ENCODE measurements at regions not wholly inside any gene's neighbourhood (a gene's known extent, or its start where the extent isn't known, plus 50 kb on each side); places are given as distances from the start of the nearest gene placed in this dataset.

DNA sequence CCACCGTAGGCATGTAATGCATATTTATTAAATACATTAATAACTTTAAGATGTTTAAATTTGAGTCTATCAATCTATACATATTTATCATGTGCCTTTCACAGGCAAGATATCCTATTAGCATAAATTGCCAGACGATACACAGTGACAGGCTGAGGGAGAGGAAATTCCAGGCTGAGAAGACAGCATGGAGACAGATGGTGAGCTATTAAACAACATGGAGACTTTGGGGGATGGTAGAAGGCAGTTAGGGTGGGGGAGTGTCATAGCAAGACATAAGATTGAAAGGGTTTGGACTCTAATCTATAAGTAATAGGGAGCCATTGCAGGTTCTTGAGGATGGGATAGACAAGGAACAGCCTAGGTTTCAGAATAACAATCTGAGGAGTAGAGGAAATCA, 138.5 kb downstream of the NXPE2 start:
- Histone ChIP-seq H3F3A (ENCODE audit: insufficient read depth) (no peaks in the 10 kb centered on the region), H3K4me2 (ENCODE audit: low read depth, low read length, poor library complexity, severe bottlenecking) (no peak overlapping the region), H3K27me3 (ENCODE audit: low read length) (no peaks in the 10 kb centered on the region), H3K79me2 (ENCODE audit: insufficient read depth, low read length) (no peaks in the 10 kb centered on the region), H3K36me3 (ENCODE audit: low read length) (no peaks in the 10 kb centered on the region), H3K9ac (ENCODE audit: low read length) (no peak overlapping the region), H3K4me3 (ENCODE audit: insufficient read depth, low read length, poor library complexity, severe bottlenecking) (no peak overlapping the region), H3K27ac (ENCODE audit: low read depth, low read length) (no peak overlapping the region), H4K20me1 (ENCODE audit: low read depth, low read length) (no peaks in the 10 kb centered on the region), H3K9me2 (replicated peaks; ENCODE audit: insufficient read depth, low read length) (no peaks in the 10 kb centered on the region), H3K9me3 (ENCODE audit: insufficient read depth, low read length) (no peaks in the 10 kb centered on the region), H2AFZ (ENCODE audit: low read depth, low read length, severe bottlenecking) (no peak overlapping the region)
- TF ChIP-seq, protein P1, sequence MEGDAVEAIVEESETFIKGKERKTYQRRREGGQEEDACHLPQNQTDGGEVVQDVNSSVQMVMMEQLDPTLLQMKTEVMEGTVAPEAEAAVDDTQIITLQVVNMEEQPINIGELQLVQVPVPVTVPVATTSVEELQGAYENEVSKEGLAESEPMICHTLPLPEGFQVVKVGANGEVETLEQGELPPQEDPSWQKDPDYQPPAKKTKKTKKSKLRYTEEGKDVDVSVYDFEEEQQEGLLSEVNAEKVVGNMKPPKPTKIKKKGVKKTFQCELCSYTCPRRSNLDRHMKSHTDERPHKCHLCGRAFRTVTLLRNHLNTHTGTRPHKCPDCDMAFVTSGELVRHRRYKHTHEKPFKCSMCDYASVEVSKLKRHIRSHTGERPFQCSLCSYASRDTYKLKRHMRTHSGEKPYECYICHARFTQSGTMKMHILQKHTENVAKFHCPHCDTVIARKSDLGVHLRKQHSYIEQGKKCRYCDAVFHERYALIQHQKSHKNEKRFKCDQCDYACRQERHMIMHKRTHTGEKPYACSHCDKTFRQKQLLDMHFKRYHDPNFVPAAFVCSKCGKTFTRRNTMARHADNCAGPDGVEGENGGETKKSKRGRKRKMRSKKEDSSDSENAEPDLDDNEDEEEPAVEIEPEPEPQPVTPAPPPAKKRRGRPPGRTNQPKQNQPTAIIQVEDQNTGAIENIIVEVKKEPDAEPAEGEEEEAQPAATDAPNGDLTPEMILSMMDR (IDR thresholded peaks at IDR 0.05; ENCODE audit: insufficient read depth, low read length, poor library complexity, severe bottlenecking) = no peak
- no peak for TF ChIP-seq EZH2phosphoT487 (conservative IDR thresholded peaks at IDR 0.05; ENCODE audit: low read length)

DNA sequence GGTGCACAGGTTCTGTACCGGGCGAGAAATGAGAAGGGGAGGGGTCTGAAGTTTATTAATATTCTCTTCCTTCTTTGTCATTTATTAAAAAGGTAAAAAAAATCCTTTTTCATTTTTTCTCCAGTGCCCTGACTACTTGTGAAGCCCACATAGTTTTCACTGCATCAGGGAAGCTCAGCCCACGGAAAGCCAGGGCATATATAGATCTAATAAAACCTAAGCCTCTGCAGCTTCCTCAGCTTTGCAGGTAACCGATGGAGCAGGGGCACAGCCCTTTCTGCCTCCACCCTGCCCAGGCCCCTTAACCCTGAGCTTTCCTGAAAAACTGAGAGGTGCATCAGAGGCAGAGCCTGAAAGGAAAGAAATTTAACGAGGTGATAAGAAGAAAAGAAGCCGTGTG, 140.1 kb downstream of the NXPE2 start:
- no peak overlapping the region for H3K27ac ChIP-seq (ENCODE audit: low read depth, low read length)
- no peak overlapping the region for H3K9ac ChIP-seq (ENCODE audit: low read length)
- H2AFZ ChIP-seq (ENCODE audit: low read depth, low read length, severe bottlenecking) = no peak overlapping the region
- no peaks in the 10 kb centered on the region for H3F3A ChIP-seq (ENCODE audit: insufficient read depth)
- H3K9me3 ChIP-seq (ENCODE audit: insufficient read depth, low read length) = no peaks in the 10 kb centered on the region
- no peak overlapping the region for H3K4me3 ChIP-seq (ENCODE audit: insufficient read depth, low read length, poor library complexity, severe bottlenecking)
- no peaks in the 10 kb centered on the region for H3K79me2 ChIP-seq (ENCODE audit: insufficient read depth, low read length)
- H3K4me2 ChIP-seq (ENCODE audit: low read depth, low read length, poor library complexity, severe bottlenecking) = no peak overlapping the region
- no peaks in the 10 kb centered on the region for H3K27me3 ChIP-seq (ENCODE audit: low read length)
- TF ChIP-seq, protein P1 (IDR thresholded peaks at IDR 0.05; ENCODE audit: insufficient read depth, low read length, poor library complexity, severe bottlenecking) = no peak
- TF ChIP-seq EZH2phosphoT487 (conservative IDR thresholded peaks at IDR 0.05; ENCODE audit: low read length) = no peak
- H4K20me1 ChIP-seq (ENCODE audit: low read depth, low read length) = no peaks in the 10 kb centered on the region
- H3K36me3 ChIP-seq (ENCODE audit: low read length) = no peaks in the 10 kb centered on the region
- H3K9me2 ChIP-seq (replicated peaks; ENCODE audit: insufficient read depth, low read length) = no peaks in the 10 kb centered on the region

DNA sequence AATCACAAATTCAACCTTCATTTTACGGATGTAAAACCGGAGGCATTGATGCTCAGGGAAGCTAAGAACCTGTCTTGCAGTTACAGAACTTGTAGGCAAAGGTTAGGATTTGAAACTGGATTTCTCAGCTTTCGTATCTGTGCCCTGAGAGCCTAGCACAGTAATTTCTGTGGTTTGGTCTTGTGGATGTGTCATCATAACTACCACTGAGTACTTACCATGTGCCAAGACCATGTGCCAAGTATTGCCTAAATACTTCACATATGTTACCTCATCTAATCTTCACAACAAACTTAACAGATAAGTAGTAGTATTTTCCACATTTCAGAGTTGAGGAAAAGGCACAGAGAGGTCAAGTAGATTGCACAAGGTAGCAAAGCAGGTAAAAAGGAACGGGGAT, 140.7 kb downstream of the NXPE2 start:
- Histone ChIP-seq H3K4me3 (ENCODE audit: insufficient read depth, low read length, poor library complexity, severe bottlenecking) (no peak overlapping the region), H3K9me3 (ENCODE audit: insufficient read depth, low read length) (no peaks in the 10 kb centered on the region), H4K20me1 (ENCODE audit: low read depth, low read length) (no peaks in the 10 kb centered on the region), H3K36me3 (ENCODE audit: low read length) (no peaks in the 10 kb centered on the region), H3K79me2 (ENCODE audit: insufficient read depth, low read length) (no peaks in the 10 kb centered on the region), H3K9ac (ENCODE audit: low read length) (no peak overlapping the region), H3K27me3 (ENCODE audit: low read length) (no peaks in the 10 kb centered on the region), H3F3A (ENCODE audit: insufficient read depth) (no peaks in the 10 kb centered on the region), H3K9me2 (replicated peaks; ENCODE audit: insufficient read depth, low read length) (no peaks in the 10 kb centered on the region), H3K27ac (ENCODE audit: low read depth, low read length) (no peak overlapping the region), H2AFZ (ENCODE audit: low read depth, low read length, severe bottlenecking) (no peak overlapping the region), H3K4me2 (ENCODE audit: low read depth, low read length, poor library complexity, severe bottlenecking) (no peak overlapping the region)
- no peak for TF ChIP-seq EZH2phosphoT487 (conservative IDR thresholded peaks at IDR 0.05; ENCODE audit: low read length)

DNA sequence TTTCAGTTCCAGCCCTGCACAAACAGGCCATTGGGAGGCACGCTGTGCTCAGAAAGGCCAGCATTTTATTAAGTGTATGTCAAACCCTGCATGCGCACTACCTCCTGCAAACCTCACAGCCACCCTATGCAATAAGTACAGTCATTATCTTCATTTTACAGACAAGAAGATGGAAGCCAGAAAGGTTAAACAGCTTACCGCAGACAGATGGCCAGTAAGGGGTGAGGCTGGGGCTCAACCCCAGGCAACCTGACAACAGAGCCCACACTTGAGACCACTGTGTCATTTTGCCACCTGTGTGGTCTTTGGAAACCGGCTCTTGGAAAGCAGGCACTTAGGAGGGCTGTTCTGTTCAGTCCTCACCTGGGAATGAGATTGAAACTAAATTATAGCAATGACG, 142.3 kb downstream of the NXPE2 start:
- H3K9ac ChIP-seq (ENCODE audit: low read length) = no peak overlapping the region
- no peaks in the 10 kb centered on the region for H4K20me1 ChIP-seq (ENCODE audit: low read depth, low read length)
- H3K27ac ChIP-seq (ENCODE audit: low read depth, low read length) = no peak overlapping the region
- no peak overlapping the region for H3K4me2 ChIP-seq (ENCODE audit: low read depth, low read length, poor library complexity, severe bottlenecking)
- no peaks in the 10 kb centered on the region for H3F3A ChIP-seq (ENCODE audit: insufficient read depth)
- TF ChIP-seq, protein P1 (IDR thresholded peaks at IDR 0.05; ENCODE audit: insufficient read depth, low read length, poor library complexity, severe bottlenecking) = no peak
- no peak for TF ChIP-seq EZH2phosphoT487 (conservative IDR thresholded peaks at IDR 0.05; ENCODE audit: low read length)
- no peak overlapping the region for H3K4me3 ChIP-seq (ENCODE audit: insufficient read depth, low read length, poor library complexity, severe bottlenecking)
- H3K9me2 ChIP-seq (replicated peaks; ENCODE audit: insufficient read depth, low read length) = no peaks in the 10 kb centered on the region
- H3K79me2 ChIP-seq (ENCODE audit: insufficient read depth, low read length) = no peaks in the 10 kb centered on the region
- no peaks in the 10 kb centered on the region for H3K9me3 ChIP-seq (ENCODE audit: insufficient read depth, low read length)
- no peaks in the 10 kb centered on the region for H3K36me3 ChIP-seq (ENCODE audit: low read length)
- H2AFZ ChIP-seq (ENCODE audit: low read depth, low read length, severe bottlenecking) = no peak overlapping the region
- no peaks in the 10 kb centered on the region for H3K27me3 ChIP-seq (ENCODE audit: low read length)

All from SU-DHL-6 (cell line).